Mesenchymal stem cell (in vitro differentiated cells and primary cell): ENCODE measurements at regions not wholly inside any gene's neighbourhood (a gene's known extent, or its start where the extent isn't known, plus 50 kb on each side); places are given as distances from the start of the nearest gene placed in this dataset.

ENCODE experiments used
- DNase-seq: peaks from one replicate; pipeline ENCODE4 v3.0.0-alpha.2; 2013
- H2AFZ ChIP-seq: one replicate; pipeline ENCODE4 v1.6.1; 2013; ENCODE audit warnings: low read depth, mild to moderate bottlenecking, control low read depth, inconsistent platforms, low read length, moderate library complexity
- H2AK5ac ChIP-seq: 2 replicates; pipeline ENCODE4 v1.6.1; 2013; ENCODE audit warnings: low read length, moderate library complexity, mild to moderate bottlenecking, inconsistent platforms; ENCODE audit not compliant: severe bottlenecking
- H2BK120ac ChIP-seq: one replicate; pipeline ENCODE4 v1.6.1; 2013; ENCODE audit warnings: low read depth, mild to moderate bottlenecking, inconsistent platforms, low read length, moderate library complexity
- H2BK12ac ChIP-seq, 2 experiments: one replicate each; pipeline ENCODE4 v1.6.1; 2013; ENCODE audit warnings: inconsistent platforms in 2 of 2, low read length in 2 of 2, mild to moderate bottlenecking in 2 of 2, moderate library complexity in 2 of 2, control low read depth in 1 of 2
- H2BK15ac ChIP-seq: one replicate; pipeline ENCODE4 v1.6.1; 2013; ENCODE audit warnings: mild to moderate bottlenecking, low read depth, inconsistent platforms; ENCODE audit not compliant: poor library complexity, severe bottlenecking
- H2BK5ac ChIP-seq: 2 replicates; pipeline ENCODE4 v1.6.1; 2013; ENCODE audit warnings: low read depth, mild to moderate bottlenecking, low read length, control low read depth, inconsistent platforms; ENCODE audit not compliant: poor library complexity, severe bottlenecking
- H3K14ac ChIP-seq, 2 experiments: one replicate each; pipeline ENCODE4 v1.6.1; 2013; ENCODE audit warnings: inconsistent platforms in 2 of 2, low read length in 2 of 2, control low read depth in 1 of 2, mild to moderate bottlenecking in 1 of 2, moderate library complexity in 1 of 2
- H3K18ac ChIP-seq, 2 experiments: one replicate each; pipeline ENCODE4 v1.6.1; 2013; ENCODE audit warnings: inconsistent platforms in 2 of 2, low read length in 2 of 2, control low read depth in 1 of 2, low read depth in 1 of 2, mild to moderate bottlenecking in 1 of 2
- H3K23ac ChIP-seq, 2 experiments: one replicate each; pipeline ENCODE4 v1.6.1; 2013; ENCODE audit warnings: inconsistent platforms in 2 of 2, low read length in 2 of 2, mild to moderate bottlenecking in 2 of 2, moderate library complexity in 2 of 2, control low read depth in 1 of 2
- H3K27ac ChIP-seq: 2 replicates; pipeline ENCODE4 v1.5.1; 2013; ENCODE audit warnings: mild to moderate bottlenecking, moderate library complexity, low read length, control low read depth, inconsistent platforms; ENCODE audit not compliant: poor library complexity, severe bottlenecking
- H3K27me3 ChIP-seq, 2 experiments: 2 replicates each; pipeline versions ENCODE4 v1.6.1 to v1.7.0; 2013; ENCODE audit warnings: low read length in 2 of 2, mild to moderate bottlenecking in 2 of 2, moderate library complexity in 2 of 2, control low read depth in 1 of 2, inconsistent platforms in 1 of 2; ENCODE audit not compliant: control insufficient read depth in 1 of 2, insufficient read depth in 1 of 2
- H3K36me3 ChIP-seq, 2 experiments: 2 replicates each; pipeline versions ENCODE4 v1.6.1 to v1.7.0; 2013; ENCODE audit warnings: low read length in 2 of 2, control low read depth in 1 of 2, inconsistent platforms in 1 of 2, low read depth in 1 of 2, mild to moderate bottlenecking in 1 of 2; ENCODE audit not compliant: insufficient read depth in 2 of 2, control insufficient read depth in 1 of 2
- H3K4ac ChIP-seq, 2 experiments: one replicate each; pipeline ENCODE4 v1.6.1; 2013; ENCODE audit warnings: inconsistent platforms in 2 of 2, low read length in 2 of 2, mild to moderate bottlenecking in 2 of 2, moderate library complexity in 2 of 2, control low read depth in 1 of 2, low read depth in 1 of 2
- H3K4me1 ChIP-seq: 2 replicates; pipeline ENCODE4 v1.6.1; 2013; ENCODE audit warnings: low read depth, low read length, control low read depth; ENCODE audit not compliant: control insufficient read depth, insufficient read depth
- H3K4me2 ChIP-seq: 2 replicates; pipeline ENCODE4 v1.6.1; 2013; ENCODE audit warnings: low read length, mild to moderate bottlenecking, inconsistent platforms; ENCODE audit not compliant: poor library complexity, severe bottlenecking
- H3K4me3 ChIP-seq, 2 experiments: 2 replicates each; pipeline versions ENCODE4 v1.5.1 to v1.7.0; 2013; ENCODE audit warnings: low read length in 2 of 2, mild to moderate bottlenecking in 2 of 2, control low read depth in 1 of 2, low read depth in 1 of 2; ENCODE audit not compliant: insufficient read depth in 1 of 2
- H3K79me1 ChIP-seq: replicated peaks from 2 replicates; pipeline ENCODE4 v1.6.1; 2013; ENCODE audit warnings: mild to moderate bottlenecking, control low read depth, low read length, inconsistent platforms; ENCODE audit not compliant: poor library complexity, severe bottlenecking
- H3K9ac ChIP-seq: 2 replicates; pipeline ENCODE4 v1.7.0; 2013; ENCODE audit warnings: mild to moderate bottlenecking, low read length, moderate library complexity
- H3K9me3 ChIP-seq: 2 replicates; pipeline ENCODE4 v1.7.0; 2013; ENCODE audit warnings: mild to moderate bottlenecking, low read length; ENCODE audit not compliant: control insufficient read depth
- H4K8ac ChIP-seq: one replicate; pipeline ENCODE4 v1.6.1; 2013; ENCODE audit warnings: inconsistent platforms, mild to moderate bottlenecking, low read length, moderate library complexity
- H4K91ac ChIP-seq: one replicate; pipeline ENCODE4 v1.6.1; 2013; ENCODE audit warnings: mild to moderate bottlenecking, low read length, inconsistent platforms
- WGBS: methylation state at CpG from one replicate; pipeline ENCODE4 v1.1.7; 2013; ENCODE audit warnings: mixed read lengths; 5-methylcytosine and 5-hydroxymethylcytosine counted together

DNA sequence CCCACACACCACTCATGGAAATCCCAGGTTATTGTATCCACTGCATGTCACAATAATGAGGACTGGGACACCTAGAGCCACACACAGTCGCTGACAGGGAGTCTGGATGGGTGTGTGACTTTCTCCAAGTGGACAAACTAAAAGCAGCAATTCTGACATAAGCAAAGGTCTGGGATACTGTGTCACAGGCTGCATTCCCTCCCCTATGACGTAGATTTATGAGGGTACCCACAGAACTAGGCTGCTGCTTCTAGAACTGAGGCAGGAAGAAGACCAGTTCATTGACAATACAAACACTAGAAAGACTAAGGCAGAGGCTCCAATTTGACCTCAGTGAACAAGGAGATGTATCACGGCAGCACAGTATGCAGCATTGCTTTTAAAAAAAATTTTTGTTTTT is 63.6 kb upstream of the TBCA start:
- Histone ChIP-seq H3K27me3 (peaks cover 0 to 20% of the 10 kb centered on the region in 2 experiments), H2BK15ac (no peak overlapping the region), H3K36me3 (no peaks in the 10 kb centered on the region), H3K27ac (no peak overlapping the region), H2BK12ac (no peak overlapping the region), H3K23ac (no peak overlapping the region), H3K4me2 (no peak overlapping the region), H2BK5ac (no peak overlapping the region), H2BK120ac (no peak overlapping the region), H3K79me1 (no peaks in the 10 kb centered on the region), H3K4me1 (peaks cover 4% of the 10 kb centered on the region), H3K4ac (no peak overlapping the region), H3K18ac (no peak overlapping the region), H3K14ac (no peak overlapping the region), H4K91ac (no peak overlapping the region), H2AK5ac (no peak overlapping the region), H3K4me3 (no peak overlapping the region), H2AFZ (no peak overlapping the region), H3K9me3 (no peaks in the 10 kb centered on the region), H3K9ac (no peak overlapping the region), H4K8ac (no peak overlapping the region)
- no peak for DNase-seq
- WGBS, result 68% methylated on average over 3 of the region's 3 CpGs

GRCh38 chr5:77832938-77833337 is 56.8 kb upstream of the TBCA start:
- Histone ChIP-seq H3K4ac (no peak overlapping the region), H3K27ac (no peak overlapping the region), H2BK120ac (no peak overlapping the region), H3K23ac (no peak overlapping the region), H3K9me3 (no peaks in the 10 kb centered on the region), H2BK5ac (no peak overlapping the region), H4K8ac (no peak overlapping the region), H2AK5ac (no peak overlapping the region), H2BK12ac (no peak overlapping the region), H3K4me3 (no peak overlapping the region), H3K4me1 (no peaks in the 10 kb centered on the region), H3K36me3 (no peaks in the 10 kb centered on the region), H2AFZ (no peak overlapping the region), H3K9ac (no peak overlapping the region), H4K91ac (no peak overlapping the region), H3K14ac (no peak overlapping the region), H3K18ac (no peak overlapping the region), H3K27me3 (peaks cover 4 to 29% of the 10 kb centered on the region in 2 experiments), H3K4me2 (no peak overlapping the region), H2BK15ac (no peak overlapping the region), H3K79me1 (no peaks in the 10 kb centered on the region)
- no peak for DNase-seq
- WGBS, result 100% methylated on average over 1 of the region's 3 CpGs

GRCh38 chr5:77832166-77832770 is 56.1 kb upstream of the TBCA start:
- H2BK5ac ChIP-seq, result no peak overlapping the region
- H3K4me1 ChIP-seq, result no peaks in the 10 kb centered on the region
- no peak overlapping the region for H3K4ac ChIP-seq
- DNase-seq, result no peak
- H3K27me3 ChIP-seq, result peaks cover 4 to 27% of the 10 kb centered on the region in 2 experiments
- peak overlapping the region; percentile 7 for H4K91ac ChIP-seq
- H2BK15ac ChIP-seq, result no peak overlapping the region
- peak overlapping the region; percentile 37 for H4K8ac ChIP-seq
- peak overlapping the region in 1 of 2 experiments; percentile 9 for H3K14ac ChIP-seq
- no peak overlapping the region for H3K23ac ChIP-seq
- H2AK5ac ChIP-seq, result no peak overlapping the region
- H3K4me3 ChIP-seq, result no peak overlapping the region
- H3K27ac ChIP-seq, result no peak overlapping the region
- 62% methylated on average over 4 of the region's 5 CpGs for WGBS
- no peak overlapping the region for H2BK120ac ChIP-seq
- H3K9ac ChIP-seq, result no peak overlapping the region
- H3K18ac ChIP-seq, result no peak overlapping the region
- H3K9me3 ChIP-seq, result no peaks in the 10 kb centered on the region
- H2BK12ac ChIP-seq, result no peak overlapping the region
- H3K4me2 ChIP-seq, result no peak overlapping the region
- no peaks in the 10 kb centered on the region for H3K36me3 ChIP-seq
- H2AFZ ChIP-seq, result no peak overlapping the region
- H3K79me1 ChIP-seq, result no peaks in the 10 kb centered on the region

- Histone ChIP-seq H2AFZ (no peak overlapping the region), H3K4me1 (no peaks in the 10 kb centered on the region), H3K4me2 (no peak overlapping the region), H3K9ac (no peak overlapping the region), H3K27ac (no peak overlapping the region), H3K14ac (no peak overlapping the region), H3K4me3 (no peak overlapping the region), H3K36me3 (no peaks in the 10 kb centered on the region), H3K9me3 (no peaks in the 10 kb centered on the region), H3K18ac (no peak overlapping the region), H4K8ac (no peak overlapping the region), H3K79me1 (no peaks in the 10 kb centered on the region), H2AK5ac (no peak overlapping the region), H3K4ac (no peak overlapping the region), H3K27me3 (peaks cover 8 to 20% of the 10 kb centered on the region in 2 experiments), H2BK15ac (no peak overlapping the region), H2BK120ac (no peak overlapping the region), H4K91ac (no peak overlapping the region), H3K23ac (no peak overlapping the region), H2BK12ac (no peak overlapping the region), H2BK5ac (no peak overlapping the region)
- 83% methylated on average over 1 of the region's 3 CpGs for WGBS
- DNase-seq, result no peak
Observed at GRCh38 chr5:77828445-77828844, 52.3 kb upstream of the TBCA start.
